ENCODE measurements at regions not wholly inside any gene's neighbourhood (a gene's known extent, or its start where the extent isn't known, plus 50 kb on each side); places are given as distances from the start of the nearest gene placed in this dataset.

GRCh38 chr7:109901926-109902325 is 1189.0 kb upstream of the LRRN3 start:
- TF ChIP-seq EZH2phosphoT487 (IDR thresholded peaks at IDR 0.05; ENCODE audit: borderline replicate concordance, low read length), result no peak
- TF ChIP-seq, protein P1, sequence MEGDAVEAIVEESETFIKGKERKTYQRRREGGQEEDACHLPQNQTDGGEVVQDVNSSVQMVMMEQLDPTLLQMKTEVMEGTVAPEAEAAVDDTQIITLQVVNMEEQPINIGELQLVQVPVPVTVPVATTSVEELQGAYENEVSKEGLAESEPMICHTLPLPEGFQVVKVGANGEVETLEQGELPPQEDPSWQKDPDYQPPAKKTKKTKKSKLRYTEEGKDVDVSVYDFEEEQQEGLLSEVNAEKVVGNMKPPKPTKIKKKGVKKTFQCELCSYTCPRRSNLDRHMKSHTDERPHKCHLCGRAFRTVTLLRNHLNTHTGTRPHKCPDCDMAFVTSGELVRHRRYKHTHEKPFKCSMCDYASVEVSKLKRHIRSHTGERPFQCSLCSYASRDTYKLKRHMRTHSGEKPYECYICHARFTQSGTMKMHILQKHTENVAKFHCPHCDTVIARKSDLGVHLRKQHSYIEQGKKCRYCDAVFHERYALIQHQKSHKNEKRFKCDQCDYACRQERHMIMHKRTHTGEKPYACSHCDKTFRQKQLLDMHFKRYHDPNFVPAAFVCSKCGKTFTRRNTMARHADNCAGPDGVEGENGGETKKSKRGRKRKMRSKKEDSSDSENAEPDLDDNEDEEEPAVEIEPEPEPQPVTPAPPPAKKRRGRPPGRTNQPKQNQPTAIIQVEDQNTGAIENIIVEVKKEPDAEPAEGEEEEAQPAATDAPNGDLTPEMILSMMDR (IDR thresholded peaks at IDR 0.05; ENCODE audit: low read depth, low read length, poor library complexity, severe bottlenecking), result no peak
